GM21515 (cell line): ENCODE measurements at regions not wholly inside any gene's neighbourhood (a gene's known extent, or its start where the extent isn't known, plus 50 kb on each side); places are given as distances from the start of the nearest gene placed in this dataset.

Source experiments
- ATAC-seq: cut with Tn5 transposase; IDR thresholded peaks from one replicate; pipeline ENCODE4 v1.9.1; 2021; ENCODE audit not compliant: unreplicated experiment

- ATAC-seq = no peak
Measured at GRCh38 chr1:4351453-4351852, 303.0 kb upstream of the AJAP1 start.

GRCh38 chr1:4353090-4353856 lies 301.1 kb upstream of the AJAP1 start:
- ATAC-seq = no peak

- ATAC-seq = no peak
Measured at GRCh38 chr1:4355839-4356238, 298.6 kb upstream of the AJAP1 start.

- ATAC-seq = no peak
Measured at GRCh38 chr1:4362314-4363044, 291.9 kb upstream of the AJAP1 start.

GRCh38 chr1:4366091-4366490 lies 288.3 kb upstream of the AJAP1 start:
- no peak for ATAC-seq

- ATAC-seq = no peak
Measured at GRCh38 chr1:4367230-4367777, 287.1 kb upstream of the AJAP1 start.

- no peak for ATAC-seq
Measured at GRCh38 chr1:4369335-4369734, 285.1 kb upstream of the AJAP1 start.

- ATAC-seq = no peak
Measured at GRCh38 chr1:4371849-4372248, 282.6 kb upstream of the AJAP1 start.

GRCh38 chr1:4375812-4376211 lies 278.6 kb upstream of the AJAP1 start:
- ATAC-seq = no peak

GRCh38 chr1:4379451-4380175 lies 274.8 kb upstream of the AJAP1 start:
- ATAC-seq = no peak

- ATAC-seq = no peak
Measured at GRCh38 chr1:4380564-4381168, 273.7 kb upstream of the AJAP1 start.

GRCh38 chr1:4393191-4393590 lies 261.2 kb upstream of the AJAP1 start:
- ATAC-seq = no peak

GRCh38 chr1:4394366-4394765 lies 260.0 kb upstream of the AJAP1 start:
- no peak for ATAC-seq

- no peak for ATAC-seq
Measured at GRCh38 chr1:4395158-4395557, 259.3 kb upstream of the AJAP1 start.

GRCh38 chr1:4395676-4396075 lies 258.7 kb upstream of the AJAP1 start:
- no peak for ATAC-seq

- ATAC-seq = no peak
Measured at GRCh38 chr1:4396551-4396950, 257.9 kb upstream of the AJAP1 start.

- ATAC-seq = no peak
Measured at GRCh38 chr1:4397196-4397595, 257.2 kb upstream of the AJAP1 start.

GRCh38 chr1:4402032-4402431 lies 252.4 kb upstream of the AJAP1 start:
- ATAC-seq = no peak

- ATAC-seq = no peak
Measured at GRCh38 chr1:4404854-4405590, 249.4 kb upstream of the AJAP1 start.

GRCh38 chr1:4407851-4408250 lies 246.6 kb upstream of the AJAP1 start:
- ATAC-seq = no peak
